ENCODE measurements at regions not wholly inside any gene's neighbourhood (a gene's known extent, or its start where the extent isn't known, plus 50 kb on each side); places are given as distances from the start of the nearest gene placed in this dataset.

DNA sequence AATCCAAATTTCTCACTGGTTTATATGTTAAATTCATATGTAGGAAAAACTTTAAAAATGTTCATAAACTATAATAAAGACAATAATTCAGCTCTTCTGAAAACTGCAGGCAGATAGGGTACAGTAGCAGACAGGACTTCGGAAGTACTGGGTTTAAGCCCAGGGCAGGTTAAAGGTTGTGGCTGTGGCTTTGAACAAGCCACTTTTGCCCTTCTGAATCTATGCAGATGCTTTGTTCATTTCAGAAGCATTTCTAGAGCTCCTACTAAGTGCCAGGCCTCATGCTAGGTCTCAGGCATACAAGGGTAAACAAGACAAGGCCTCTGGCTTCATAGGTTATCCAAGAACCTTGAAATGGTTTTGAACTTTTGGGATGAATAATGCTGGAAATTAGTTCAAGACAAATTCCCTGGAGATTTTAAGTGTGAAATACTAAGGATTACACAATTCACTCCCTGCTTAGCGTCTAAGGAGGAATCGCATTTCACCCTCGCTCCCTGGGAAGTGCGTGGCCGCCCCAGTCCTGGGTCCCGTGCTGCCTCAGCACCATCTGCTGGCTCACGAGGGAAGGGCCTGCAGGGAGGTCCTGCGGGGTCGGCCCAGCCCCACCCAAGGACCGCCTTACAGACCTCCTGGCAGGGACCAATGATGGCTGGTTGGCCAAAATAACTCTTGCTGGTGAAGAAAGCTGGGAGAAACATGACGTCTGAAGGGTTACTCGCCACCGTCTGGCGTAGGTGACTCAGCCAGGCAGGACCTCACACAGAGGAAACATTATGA, 67.7 kb upstream of the L3MBTL4 start:
- no peaks in the 10 kb centered on the region for H3K9me3 ChIP-seq (ENCODE audit: severe bottlenecking)
- H3K4me1 ChIP-seq (ENCODE audit: insufficient read depth, poor library complexity, severe bottlenecking), result no peaks in the 10 kb centered on the region
- ATAC-seq (ENCODE audit: low read depth), result 0 out of 3 replicates have a peak, but pooled peaks have one; percentile 35
- H3K27me3 ChIP-seq (ENCODE audit: insufficient read depth, poor library complexity, severe bottlenecking), result no peaks in the 10 kb centered on the region
- no peaks in the 10 kb centered on the region for H3K36me3 ChIP-seq (ENCODE audit: low read depth)
- DNase-seq (ENCODE audit: low spot score), result no peak
- no peak overlapping the region for H3K27ac ChIP-seq (ENCODE audit: poor library complexity, severe bottlenecking)
- no peak overlapping the region for H3K4me3 ChIP-seq (ENCODE audit: severe bottlenecking)
- TF ChIP-seq, protein P1, sequence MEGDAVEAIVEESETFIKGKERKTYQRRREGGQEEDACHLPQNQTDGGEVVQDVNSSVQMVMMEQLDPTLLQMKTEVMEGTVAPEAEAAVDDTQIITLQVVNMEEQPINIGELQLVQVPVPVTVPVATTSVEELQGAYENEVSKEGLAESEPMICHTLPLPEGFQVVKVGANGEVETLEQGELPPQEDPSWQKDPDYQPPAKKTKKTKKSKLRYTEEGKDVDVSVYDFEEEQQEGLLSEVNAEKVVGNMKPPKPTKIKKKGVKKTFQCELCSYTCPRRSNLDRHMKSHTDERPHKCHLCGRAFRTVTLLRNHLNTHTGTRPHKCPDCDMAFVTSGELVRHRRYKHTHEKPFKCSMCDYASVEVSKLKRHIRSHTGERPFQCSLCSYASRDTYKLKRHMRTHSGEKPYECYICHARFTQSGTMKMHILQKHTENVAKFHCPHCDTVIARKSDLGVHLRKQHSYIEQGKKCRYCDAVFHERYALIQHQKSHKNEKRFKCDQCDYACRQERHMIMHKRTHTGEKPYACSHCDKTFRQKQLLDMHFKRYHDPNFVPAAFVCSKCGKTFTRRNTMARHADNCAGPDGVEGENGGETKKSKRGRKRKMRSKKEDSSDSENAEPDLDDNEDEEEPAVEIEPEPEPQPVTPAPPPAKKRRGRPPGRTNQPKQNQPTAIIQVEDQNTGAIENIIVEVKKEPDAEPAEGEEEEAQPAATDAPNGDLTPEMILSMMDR (IDR thresholded peaks at IDR 0.05; ENCODE audit: poor library complexity, severe bottlenecking), result peak; percentile 21

DNA sequence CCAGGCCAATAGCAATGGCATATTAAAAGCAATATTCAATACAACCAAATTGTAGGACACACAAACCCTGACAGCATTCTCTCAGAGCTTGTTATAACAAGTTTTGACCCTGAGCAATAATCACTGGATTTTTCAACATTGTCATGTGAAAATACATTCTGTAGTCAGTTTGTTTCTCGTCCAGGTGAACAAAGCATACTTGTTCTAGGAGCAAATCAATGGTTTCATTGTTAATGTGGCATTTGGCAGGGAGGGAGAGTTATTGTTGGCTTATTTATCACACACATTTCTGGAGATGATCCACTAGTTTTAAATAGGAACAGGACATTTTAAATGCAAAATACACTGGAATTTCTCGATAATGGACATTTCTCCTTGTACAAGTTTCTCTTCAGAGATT, 69.9 kb upstream of the L3MBTL4 start:
- DNase-seq (ENCODE audit: low spot score) (no peak), ATAC-seq (ENCODE audit: low read depth) (no peak)
- TF ChIP-seq, protein P1 (IDR thresholded peaks at IDR 0.05; ENCODE audit: poor library complexity, severe bottlenecking), result no peak

DNA sequence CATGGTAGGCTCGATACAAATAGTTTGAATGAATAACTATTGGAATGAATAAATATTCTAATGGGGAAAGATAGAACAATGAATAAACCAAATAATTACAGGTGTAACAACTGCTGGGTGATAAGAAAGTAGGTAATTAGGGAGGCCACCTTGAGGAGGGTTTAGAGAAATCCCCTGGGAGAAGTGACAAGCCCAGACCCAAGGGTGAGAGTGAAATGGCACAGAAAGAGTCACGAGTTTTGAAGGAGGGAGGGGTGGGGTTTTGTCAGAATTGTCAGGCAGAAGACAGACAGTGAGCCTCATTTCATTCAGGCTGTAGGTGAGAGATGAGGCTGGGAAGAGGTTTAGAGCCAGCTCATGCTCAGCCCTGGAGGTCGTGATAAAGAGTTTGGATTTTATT, 71.6 kb upstream of the L3MBTL4 start:
- Histone ChIP-seq H3K9me3 (ENCODE audit: severe bottlenecking) (no peaks in the 10 kb centered on the region), H3K27ac (ENCODE audit: poor library complexity, severe bottlenecking) (no peak overlapping the region), H3K27me3 (ENCODE audit: insufficient read depth, poor library complexity, severe bottlenecking) (no peaks in the 10 kb centered on the region), H3K4me3 (ENCODE audit: severe bottlenecking) (no peak overlapping the region), H3K36me3 (ENCODE audit: low read depth) (no peaks in the 10 kb centered on the region), H3K4me1 (ENCODE audit: insufficient read depth, poor library complexity, severe bottlenecking) (no peaks in the 10 kb centered on the region)
- TF ChIP-seq, protein P1 (IDR thresholded peaks at IDR 0.05; ENCODE audit: poor library complexity, severe bottlenecking), result no peak
- no peak for DNase-seq (ENCODE audit: low spot score)
- no peak for ATAC-seq (ENCODE audit: low read depth)

More for the DNA sequence above, 69.9 kb upstream of the L3MBTL4 start:
- Histone ChIP-seq H3K9me3 (ENCODE audit: severe bottlenecking) (no peaks in the 10 kb centered on the region), H3K36me3 (ENCODE audit: low read depth) (no peaks in the 10 kb centered on the region), H3K27me3 (ENCODE audit: insufficient read depth, poor library complexity, severe bottlenecking) (no peaks in the 10 kb centered on the region), H3K4me1 (ENCODE audit: insufficient read depth, poor library complexity, severe bottlenecking) (no peaks in the 10 kb centered on the region), H3K4me3 (ENCODE audit: severe bottlenecking) (no peak overlapping the region), H3K27ac (ENCODE audit: poor library complexity, severe bottlenecking) (no peak overlapping the region)

DNA sequence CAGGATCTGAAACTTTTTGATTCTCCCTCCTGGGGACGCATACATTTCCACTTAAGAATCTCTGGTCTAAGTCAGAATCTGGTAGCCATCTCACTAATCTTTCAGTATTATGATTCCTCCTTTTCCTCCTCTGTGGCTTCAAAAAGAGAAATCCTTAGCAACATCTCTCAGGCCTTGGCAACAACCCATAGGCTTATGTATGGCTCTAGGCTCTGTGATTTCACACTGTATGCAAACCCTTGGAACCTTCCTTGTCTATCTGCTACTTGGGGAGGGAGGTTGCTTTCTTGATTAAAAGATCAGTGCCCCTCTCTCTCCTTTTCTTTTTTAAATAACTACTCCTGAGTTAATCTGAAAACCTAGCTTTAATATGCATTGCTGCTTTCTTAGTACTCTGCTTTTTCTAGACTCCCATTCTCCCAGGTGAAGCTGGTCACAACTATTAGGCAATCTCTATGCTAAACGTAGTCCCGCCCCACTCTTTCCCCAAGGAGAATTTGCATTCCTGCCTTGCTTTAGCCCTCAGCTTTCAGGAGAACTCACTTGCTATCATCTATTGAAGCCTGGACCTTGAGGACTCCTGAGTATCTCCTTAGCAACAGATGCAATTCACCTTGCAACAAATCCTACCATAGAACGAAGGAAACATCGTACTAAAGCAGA, 72.2 kb upstream of the L3MBTL4 start:
- no peaks in the 10 kb centered on the region for H3K36me3 ChIP-seq (ENCODE audit: low read depth)
- TF ChIP-seq, protein P1 (IDR thresholded peaks at IDR 0.05; ENCODE audit: poor library complexity, severe bottlenecking), result no peak
- no peaks in the 10 kb centered on the region for H3K27me3 ChIP-seq (ENCODE audit: insufficient read depth, poor library complexity, severe bottlenecking)
- no peaks in the 10 kb centered on the region for H3K9me3 ChIP-seq (ENCODE audit: severe bottlenecking)
- no peak overlapping the region for H3K27ac ChIP-seq (ENCODE audit: poor library complexity, severe bottlenecking)
- DNase-seq (ENCODE audit: low spot score) (no peak), ATAC-seq (ENCODE audit: low read depth) (no peak)
- no peaks in the 10 kb centered on the region for H3K4me1 ChIP-seq (ENCODE audit: insufficient read depth, poor library complexity, severe bottlenecking)
- H3K4me3 ChIP-seq (ENCODE audit: severe bottlenecking), result no peak overlapping the region

DNA sequence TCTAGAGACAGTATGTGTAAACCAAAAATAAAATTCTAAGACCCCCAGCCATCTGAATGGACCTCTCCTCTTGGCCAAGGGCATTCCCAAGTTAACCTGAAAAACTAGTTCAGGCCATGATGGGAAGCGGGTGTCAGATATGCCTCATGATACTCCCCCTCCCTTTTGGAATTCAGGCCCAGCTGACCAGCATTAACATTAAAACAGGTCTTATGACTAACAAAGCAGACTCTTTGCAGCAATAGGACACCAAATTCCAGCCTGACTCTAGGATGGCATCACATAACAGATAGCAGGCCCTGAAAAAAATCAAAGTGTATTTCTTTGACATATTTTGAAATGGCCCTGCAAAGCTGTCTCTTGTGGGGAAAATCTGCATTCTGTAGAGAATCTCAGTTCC, 73.3 kb upstream of the L3MBTL4 start:
- DNase-seq (ENCODE audit: low spot score) (no peak), ATAC-seq (ENCODE audit: low read depth) (no peak)
- Histone ChIP-seq H3K27ac (ENCODE audit: poor library complexity, severe bottlenecking) (no peak overlapping the region), H3K27me3 (ENCODE audit: insufficient read depth, poor library complexity, severe bottlenecking) (no peaks in the 10 kb centered on the region), H3K4me3 (ENCODE audit: severe bottlenecking) (no peak overlapping the region), H3K36me3 (ENCODE audit: low read depth) (no peaks in the 10 kb centered on the region), H3K4me1 (ENCODE audit: insufficient read depth, poor library complexity, severe bottlenecking) (no peaks in the 10 kb centered on the region), H3K9me3 (ENCODE audit: severe bottlenecking) (no peaks in the 10 kb centered on the region)
- TF ChIP-seq, protein P1 (IDR thresholded peaks at IDR 0.05; ENCODE audit: poor library complexity, severe bottlenecking), result no peak

Measured in RWPE2 (cell line).